ENCODE measurements at regions not wholly inside any gene's neighbourhood (a gene's known extent, or its start where the extent isn't known, plus 50 kb on each side); places are given as distances from the start of the nearest gene placed in this dataset.

- BruUV-seq (replicated peaks) = no TSS peak
- H4K20me1 ChIP-seq (replicated peaks; ENCODE audit: control insufficient read depth, extremely low read depth, insufficient read depth, low read length) = no peaks in the 10 kb centered on the region
- H3K79me2 ChIP-seq (ENCODE audit: control insufficient read depth, insufficient read depth, low read length) = no peaks in the 10 kb centered on the region
- H3K4me2 ChIP-seq (ENCODE audit: insufficient read depth, low read length) = no peak overlapping the region
- H3K9me3 ChIP-seq (replicated peaks; ENCODE audit: control insufficient read depth, insufficient read depth, low read length) = no peaks in the 10 kb centered on the region
- H3K4me1 ChIP-seq (ENCODE audit: control insufficient read depth, extremely low read depth, insufficient read depth, low read length) = no peaks in the 10 kb centered on the region
- H3K9ac ChIP-seq (replicated peaks; ENCODE audit: extremely low read depth, insufficient read depth, low read length) = no peak overlapping the region
- intact Hi-C loops (cut with micrococcal nuclease) = no loop called here
- no peak for TF ChIP-seq MYC (IDR thresholded peaks at IDR 0.05; ENCODE audit: low read depth, low read length)
- no peak for TF ChIP-seq JUN (IDR thresholded peaks at IDR 0.05; ENCODE audit: borderline replicate concordance, insufficient read depth, insufficient read length, low read depth)
- TF ChIP-seq, protein P1, sequence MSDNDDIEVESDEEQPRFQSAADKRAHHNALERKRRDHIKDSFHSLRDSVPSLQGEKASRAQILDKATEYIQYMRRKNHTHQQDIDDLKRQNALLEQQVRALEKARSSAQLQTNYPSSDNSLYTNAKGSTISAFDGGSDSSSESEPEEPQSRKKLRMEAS (IDR thresholded peaks at IDR 0.05; ENCODE audit: insufficient read depth, insufficient read length) = no peak
- dilution Hi-C loops (cut with MboI; ENCODE audit: extremely low pct_ligation_motif_present, low sequenced_read_pairs) = no loop called here
- ChIA-PET POLR2A (no interaction called here), CTCF (interaction anchor here (1.1 kb wide), 1 partner anchor 155 kb away, joined by 3 read pairs; no protein-coding TSS in a partner anchor)
- no peaks in the 10 kb centered on the region for H3K9me1 ChIP-seq (replicated peaks; ENCODE audit: control insufficient read depth, extremely low read depth, insufficient read depth, low read length)
- no peak overlapping the region for H3K4me3 ChIP-seq (replicated peaks in 1 of 3; ENCODE audit: insufficient read depth in 1 of 3, low read depth in 1 of 3, low read length in 3 of 3)
- DNase-seq (ENCODE audit: low read depth, low spot score) (no peak), FAIRE-seq (no peak)
- H3K27me3 ChIP-seq (ENCODE audit: control insufficient read depth in 2 of 2, insufficient read depth in 2 of 2, low read length in 2 of 2) = peaks cover 0 to 3% of the 10 kb centered on the region in 2 experiments
- no peak overlapping the region for H2AFZ ChIP-seq (ENCODE audit: low read depth, low read length)
- H3K36me3 ChIP-seq (ENCODE audit: control insufficient read depth in 2 of 2, extremely low read depth in 1 of 2, insufficient read depth in 2 of 2, low read length in 2 of 2) = no peaks in the 10 kb centered on the region
- no peak overlapping the region for H3K27ac ChIP-seq (ENCODE audit: insufficient read depth, low read depth, low read length)
Observed at GRCh38 chr18:25743646-25744151, 346.7 kb downstream of the SS18 start.

- Histone ChIP-seq H3K27ac (ENCODE audit: insufficient read depth, low read depth, low read length) (no peak overlapping the region), H3K4me3 (replicated peaks in 1 of 3; ENCODE audit: insufficient read depth in 1 of 3, low read depth in 1 of 3, low read length in 3 of 3) (no peak overlapping the region), H3K9me1 (replicated peaks; ENCODE audit: control insufficient read depth, extremely low read depth, insufficient read depth, low read length) (no peaks in the 10 kb centered on the region), H3K36me3 (ENCODE audit: control insufficient read depth in 2 of 2, extremely low read depth in 1 of 2, insufficient read depth in 2 of 2, low read length in 2 of 2) (no peaks in the 10 kb centered on the region), H3K27me3 (ENCODE audit: control insufficient read depth in 2 of 2, insufficient read depth in 2 of 2, low read length in 2 of 2) (peaks cover 3 to 4% of the 10 kb centered on the region in 2 experiments), H4K20me1 (replicated peaks; ENCODE audit: control insufficient read depth, extremely low read depth, insufficient read depth, low read length) (no peaks in the 10 kb centered on the region), H3K79me2 (ENCODE audit: control insufficient read depth, insufficient read depth, low read length) (no peaks in the 10 kb centered on the region), H3K4me2 (ENCODE audit: insufficient read depth, low read length) (no peak overlapping the region), H3K9ac (replicated peaks; ENCODE audit: extremely low read depth, insufficient read depth, low read length) (no peak overlapping the region), H3K9me3 (replicated peaks; ENCODE audit: control insufficient read depth, insufficient read depth, low read length) (no peaks in the 10 kb centered on the region), H3K4me1 (ENCODE audit: control insufficient read depth, extremely low read depth, insufficient read depth, low read length) (no peaks in the 10 kb centered on the region), H2AFZ (ENCODE audit: low read depth, low read length) (no peak overlapping the region)
- CTCF ChIA-PET = interaction anchor here (1.2 to 1.6 kb wide), 2 partner anchors 9 to 17 kb away, joined by 4 read pairs; no protein-coding TSS in a partner anchor
- FAIRE-seq (no peak), DNase-seq (ENCODE audit: low read depth, low spot score) (no peak)
- BruUV-seq (replicated peaks) = no TSS peak
- no peak for TF ChIP-seq POLR2A (IDR thresholded peaks at IDR 0.05; ENCODE audit: low read depth, low read length)
- TF ChIP-seq, protein P1 (IDR thresholded peaks at IDR 0.05; ENCODE audit: insufficient read depth, insufficient read length) = no peak
- TF ChIP-seq, protein P2, sequence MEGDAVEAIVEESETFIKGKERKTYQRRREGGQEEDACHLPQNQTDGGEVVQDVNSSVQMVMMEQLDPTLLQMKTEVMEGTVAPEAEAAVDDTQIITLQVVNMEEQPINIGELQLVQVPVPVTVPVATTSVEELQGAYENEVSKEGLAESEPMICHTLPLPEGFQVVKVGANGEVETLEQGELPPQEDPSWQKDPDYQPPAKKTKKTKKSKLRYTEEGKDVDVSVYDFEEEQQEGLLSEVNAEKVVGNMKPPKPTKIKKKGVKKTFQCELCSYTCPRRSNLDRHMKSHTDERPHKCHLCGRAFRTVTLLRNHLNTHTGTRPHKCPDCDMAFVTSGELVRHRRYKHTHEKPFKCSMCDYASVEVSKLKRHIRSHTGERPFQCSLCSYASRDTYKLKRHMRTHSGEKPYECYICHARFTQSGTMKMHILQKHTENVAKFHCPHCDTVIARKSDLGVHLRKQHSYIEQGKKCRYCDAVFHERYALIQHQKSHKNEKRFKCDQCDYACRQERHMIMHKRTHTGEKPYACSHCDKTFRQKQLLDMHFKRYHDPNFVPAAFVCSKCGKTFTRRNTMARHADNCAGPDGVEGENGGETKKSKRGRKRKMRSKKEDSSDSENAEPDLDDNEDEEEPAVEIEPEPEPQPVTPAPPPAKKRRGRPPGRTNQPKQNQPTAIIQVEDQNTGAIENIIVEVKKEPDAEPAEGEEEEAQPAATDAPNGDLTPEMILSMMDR (IDR thresholded peaks at IDR 0.05; ENCODE audit: extremely low read depth in 1 of 2, insufficient read depth in 1 of 2, low read depth in 1 of 2, low read length in 2 of 2) = no peak
- no peak for TF ChIP-seq GATA2 (IDR thresholded peaks at IDR 0.05; ENCODE audit: insufficient read depth, insufficient read length, low read depth, low read length)
- TF ChIP-seq JUN (IDR thresholded peaks at IDR 0.05; ENCODE audit: borderline replicate concordance, insufficient read depth, insufficient read length, low read depth) = no peak
- TF ChIP-seq MYC (IDR thresholded peaks at IDR 0.05; ENCODE audit: low read depth, low read length) = no peak
- TF ChIP-seq POLR2AphosphoS5 (IDR thresholded peaks at IDR 0.05; ENCODE audit: insufficient read depth, low read depth, low read length) = no peak
- TF ChIP-seq FOS (IDR thresholded peaks at IDR 0.05; ENCODE audit: borderline replicate concordance, insufficient read depth, low read length) = no peak
- no peak for TF ChIP-seq EZH2 (IDR thresholded peaks at IDR 0.05; ENCODE audit: borderline replicate concordance, low read depth, low read length, severe bottlenecking)
- dilution Hi-C loops (cut with MboI; ENCODE audit: extremely low pct_ligation_motif_present, low sequenced_read_pairs) (no loop called here), intact Hi-C loops (cut with micrococcal nuclease) (no loop called here)
- POLR2A ChIA-PET = no interaction called here
Observed at GRCh38 chr18:25739376-25739775, 351.0 kb downstream of the SS18 start.
